GM12875 (cell line): ENCODE measurements at regions not wholly inside any gene's neighbourhood (a gene's known extent, or its start where the extent isn't known, plus 50 kb on each side); places are given as distances from the start of the nearest gene placed in this dataset.

Source experiments
- H3K4me3 ChIP-seq: one replicate; pipeline ENCODE4 v1.5.1; 2011; ENCODE audit warnings: low read depth, low read length, control low read depth
- CTCF ChIP-seq: IDR thresholded peaks from 2 replicates; pipeline ENCODE4 v1.5.1; 2011; ENCODE audit warnings: low read depth, mild to moderate bottlenecking, control low read depth, inconsistent platforms, low read length, moderate library complexity, borderline replicate concordance; ENCODE audit not compliant: insufficient read depth

- TF ChIP-seq CTCF, result no peak
- H3K4me3 ChIP-seq, result no peak overlapping the region
Observed at GRCh38 chr10:52701647-52702046, 70.9 kb downstream of the MBL2 start.

DNA sequence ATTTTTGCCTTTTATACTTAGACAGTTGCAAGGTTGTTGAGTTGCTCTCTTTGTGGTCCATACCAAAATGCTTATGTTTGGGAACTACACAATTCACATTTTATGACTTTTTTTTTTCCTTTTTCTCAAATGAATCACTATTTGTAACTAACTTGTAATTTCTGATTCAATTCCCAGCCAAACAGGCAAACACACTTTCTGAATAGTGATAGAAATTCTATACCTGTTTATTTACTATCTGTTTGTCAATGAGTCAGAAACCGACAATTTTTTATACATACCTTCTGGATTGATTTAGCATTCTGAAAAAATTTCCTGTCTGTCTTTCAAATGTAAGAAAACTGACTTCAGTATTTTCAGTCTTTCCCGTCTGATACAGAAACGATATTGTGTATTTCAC is 69.1 kb downstream of the MBL2 start:
- H3K4me3 ChIP-seq, result no peak overlapping the region
- TF ChIP-seq CTCF, result no peak

GRCh38 chr10:52703898-52704297 is 68.7 kb downstream of the MBL2 start:
- H3K4me3 ChIP-seq, result no peak overlapping the region
- TF ChIP-seq CTCF, result no peak

- TF ChIP-seq CTCF, result no peak
- no peak overlapping the region for H3K4me3 ChIP-seq
Observed at GRCh38 chr10:52706332-52707070, 66.1 kb downstream of the MBL2 start.
